ENCODE measurements at regions not wholly inside any gene's neighbourhood (a gene's known extent, or its start where the extent isn't known, plus 50 kb on each side); places are given as distances from the start of the nearest gene placed in this dataset.

- no peak overlapping the region for H3K14ac ChIP-seq (ENCODE audit: insufficient read length)
- no peaks in the 10 kb centered on the region for H3K23me2 ChIP-seq (ENCODE audit: low read depth, low read length)
- DNase-seq (ENCODE audit: low read depth in 1 of 2, low spot score in 2 of 2): no peak
- H3K4me3 ChIP-seq (ENCODE audit: extremely low read depth in 1 of 4, insufficient read depth in 2 of 4, low read depth in 3 of 4, low read length in 4 of 4): no peak overlapping the region
- ChIA-PET POLR2A (ENCODE audit: partially characterized antibody) (no interaction called here), CTCF (ENCODE audit: partially characterized antibody) (interaction anchor here (0.8 kb wide), 1 partner anchor 21 kb away, joined by 3 read pairs; no protein-coding TSS in a partner anchor)
- no peak overlapping the region for H2AFZ ChIP-seq (ENCODE audit: low read length)
- H4K20me1 ChIP-seq (replicated peaks in 1 of 2; ENCODE audit: control insufficient read depth in 1 of 2, insufficient read depth in 2 of 2, low read length in 2 of 2): no peaks in the 10 kb centered on the region
- no peak overlapping the region for H3K56ac ChIP-seq (replicated peaks; ENCODE audit: insufficient read length, low read depth, low read length)
- FAIRE-seq: no peak
- no peak overlapping the region for H4K8ac ChIP-seq (ENCODE audit: extremely low read depth, insufficient read depth, low read length)
- H3K4me2 ChIP-seq (ENCODE audit: insufficient read depth in 1 of 2, low read depth in 2 of 2, low read length in 2 of 2): no peak overlapping the region
- H3K27me3 ChIP-seq (replicated peaks in 1 of 4; ENCODE audit: control insufficient read depth in 3 of 4, extremely low read depth in 1 of 4, insufficient read depth in 3 of 4, low read length in 3 of 4): no peaks in the 10 kb centered on the region
- no peaks in the 10 kb centered on the region for H3K79me2 ChIP-seq (ENCODE audit: control insufficient read depth in 1 of 2, insufficient read depth in 2 of 2, low read length in 2 of 2)
- H3K27ac ChIP-seq (ENCODE audit: low read depth, low read length): no peak overlapping the region
- H2BK15ac ChIP-seq (ENCODE audit: low read length): no peak overlapping the region
- no peak overlapping the region for H3K4ac ChIP-seq (replicated peaks; ENCODE audit: insufficient read length, low read depth, low read length)
- H3K23ac ChIP-seq (ENCODE audit: insufficient read length): no peak overlapping the region
- H2BK20ac ChIP-seq (ENCODE audit: low read length): no peak overlapping the region
- H4K5ac ChIP-seq (ENCODE audit: insufficient read length, low read depth, low read length): no peak overlapping the region
- H3K4me1 ChIP-seq (replicated peaks in 1 of 4; ENCODE audit: control insufficient read depth in 3 of 4, insufficient read depth in 4 of 4, low read length in 3 of 4): peaks cover 0 to 14% (median 10%) of the 10 kb centered on the region in 4 experiments; a peak in 5 of 7 replicates
- no peak overlapping the region for H2AK5ac ChIP-seq (ENCODE audit: low read depth, low read length)
- no peak overlapping the region for H2BK12ac ChIP-seq (ENCODE audit: low read depth, low read length)
- 93% methylated on average over 5 of the region's 5 CpGs; no CpG with 5 or more reads in 1 of the 2 experiments for WGBS, 2 experiments (ENCODE audit: extremely low coverage in 1 of 2, insufficient coverage in 1 of 2, insufficient read length in 1 of 2, insufficient replicate concordance in 2 of 2, low coverage in 1 of 2, low lambda C conversion rate in 2 of 2, missing lambda C conversion rate in 1 of 2)
- H3K79me1 ChIP-seq (ENCODE audit: low read depth, low read length): no peaks in the 10 kb centered on the region
- H4K91ac ChIP-seq (replicated peaks; ENCODE audit: insufficient read length, low read length): no peak overlapping the region
- no peak overlapping the region for H3K9ac ChIP-seq (replicated peaks in 1 of 4; ENCODE audit: extremely low read depth in 1 of 4, low read depth in 3 of 4, low read length in 3 of 4)
- H3K9me3 ChIP-seq (ENCODE audit: insufficient read depth in 2 of 2, low read depth in 1 of 2, low read length in 1 of 2): no peaks in the 10 kb centered on the region
- H2BK120ac ChIP-seq (replicated peaks; ENCODE audit: low read depth, low read length): no peak overlapping the region
- no peaks in the 10 kb centered on the region for H3K36me3 ChIP-seq (ENCODE audit: control insufficient read depth in 2 of 4, insufficient read depth in 4 of 4, low read length in 3 of 4)
- no peak overlapping the region for H3K18ac ChIP-seq (ENCODE audit: extremely low read depth, low read length)
- H2BK5ac ChIP-seq (ENCODE audit: low read depth, low read length): no peak overlapping the region
- TF ChIP-seq POLR2AphosphoS5 (IDR thresholded peaks at IDR 0.05; ENCODE audit: low read depth, low read length): no peak
- TF ChIP-seq BCL11A (IDR thresholded peaks at IDR 0.05; ENCODE audit: low read depth in 2 of 2, low read length in 2 of 2): no peak
- TF ChIP-seq CBX8 (IDR thresholded peaks at IDR 0.05; ENCODE audit: borderline replicate concordance, low read depth, low read length): no peak
- TF ChIP-seq TCF12 (IDR thresholded peaks at IDR 0.05; ENCODE audit: low read depth, low read length): no peak
- no peak for TF ChIP-seq CTCF (IDR thresholded peaks at IDR 0.05; ENCODE audit: control extremely low read depth in 1 of 3, insufficient read depth in 1 of 3, low read depth in 1 of 3, low read length in 3 of 3)
- TF ChIP-seq E2F6 (IDR thresholded peaks at IDR 0.05): no peak
- TF ChIP-seq CHD1 (IDR thresholded peaks at IDR 0.05; ENCODE audit: low read depth, low read length): no peak
- no peak for TF ChIP-seq PHF8 (conservative IDR thresholded peaks at IDR 0.05; ENCODE audit: low read depth, low read length)
- TF ChIP-seq TAF7 (optimal IDR thresholded peaks at IDR 0.05; ENCODE audit: borderline replicate concordance, low read depth, low read length): no peak
- TF ChIP-seq ATF3 (IDR thresholded peaks at IDR 0.05; ENCODE audit: insufficient read depth, low read depth, low read length): no peak
- TF ChIP-seq GABPA (IDR thresholded peaks at IDR 0.05; ENCODE audit: borderline replicate concordance, insufficient read depth, low read length): no peak
Observed at GRCh38 chr13:103406967-103407366, 340.8 kb upstream of the SLC10A2 start.
